ENCODE measurements at regions not wholly inside any gene's neighbourhood (a gene's known extent, or its start where the extent isn't known, plus 50 kb on each side); places are given as distances from the start of the nearest gene placed in this dataset.
"Not testable (repeated sequence)": the region's sequence is repeated elsewhere in the genome, so short reads cannot be mapped to it uniquely, and the experiment has no call there.

GRCh38 chr5:56670916-56671315, 144.4 kb upstream of the MAP3K1 start:
- no peak overlapping the region for H3K4me3 ChIP-seq (replicated peaks in 1 of 2; ENCODE audit: low read depth in 2 of 2, low read length in 2 of 2)
- TF ChIP-seq, protein P1, sequence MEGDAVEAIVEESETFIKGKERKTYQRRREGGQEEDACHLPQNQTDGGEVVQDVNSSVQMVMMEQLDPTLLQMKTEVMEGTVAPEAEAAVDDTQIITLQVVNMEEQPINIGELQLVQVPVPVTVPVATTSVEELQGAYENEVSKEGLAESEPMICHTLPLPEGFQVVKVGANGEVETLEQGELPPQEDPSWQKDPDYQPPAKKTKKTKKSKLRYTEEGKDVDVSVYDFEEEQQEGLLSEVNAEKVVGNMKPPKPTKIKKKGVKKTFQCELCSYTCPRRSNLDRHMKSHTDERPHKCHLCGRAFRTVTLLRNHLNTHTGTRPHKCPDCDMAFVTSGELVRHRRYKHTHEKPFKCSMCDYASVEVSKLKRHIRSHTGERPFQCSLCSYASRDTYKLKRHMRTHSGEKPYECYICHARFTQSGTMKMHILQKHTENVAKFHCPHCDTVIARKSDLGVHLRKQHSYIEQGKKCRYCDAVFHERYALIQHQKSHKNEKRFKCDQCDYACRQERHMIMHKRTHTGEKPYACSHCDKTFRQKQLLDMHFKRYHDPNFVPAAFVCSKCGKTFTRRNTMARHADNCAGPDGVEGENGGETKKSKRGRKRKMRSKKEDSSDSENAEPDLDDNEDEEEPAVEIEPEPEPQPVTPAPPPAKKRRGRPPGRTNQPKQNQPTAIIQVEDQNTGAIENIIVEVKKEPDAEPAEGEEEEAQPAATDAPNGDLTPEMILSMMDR (IDR thresholded peaks at IDR 0.05; ENCODE audit: low read depth, low read length): no peak
- DNase-seq (ENCODE audit: low read depth in 2 of 2): no peak

DNA sequence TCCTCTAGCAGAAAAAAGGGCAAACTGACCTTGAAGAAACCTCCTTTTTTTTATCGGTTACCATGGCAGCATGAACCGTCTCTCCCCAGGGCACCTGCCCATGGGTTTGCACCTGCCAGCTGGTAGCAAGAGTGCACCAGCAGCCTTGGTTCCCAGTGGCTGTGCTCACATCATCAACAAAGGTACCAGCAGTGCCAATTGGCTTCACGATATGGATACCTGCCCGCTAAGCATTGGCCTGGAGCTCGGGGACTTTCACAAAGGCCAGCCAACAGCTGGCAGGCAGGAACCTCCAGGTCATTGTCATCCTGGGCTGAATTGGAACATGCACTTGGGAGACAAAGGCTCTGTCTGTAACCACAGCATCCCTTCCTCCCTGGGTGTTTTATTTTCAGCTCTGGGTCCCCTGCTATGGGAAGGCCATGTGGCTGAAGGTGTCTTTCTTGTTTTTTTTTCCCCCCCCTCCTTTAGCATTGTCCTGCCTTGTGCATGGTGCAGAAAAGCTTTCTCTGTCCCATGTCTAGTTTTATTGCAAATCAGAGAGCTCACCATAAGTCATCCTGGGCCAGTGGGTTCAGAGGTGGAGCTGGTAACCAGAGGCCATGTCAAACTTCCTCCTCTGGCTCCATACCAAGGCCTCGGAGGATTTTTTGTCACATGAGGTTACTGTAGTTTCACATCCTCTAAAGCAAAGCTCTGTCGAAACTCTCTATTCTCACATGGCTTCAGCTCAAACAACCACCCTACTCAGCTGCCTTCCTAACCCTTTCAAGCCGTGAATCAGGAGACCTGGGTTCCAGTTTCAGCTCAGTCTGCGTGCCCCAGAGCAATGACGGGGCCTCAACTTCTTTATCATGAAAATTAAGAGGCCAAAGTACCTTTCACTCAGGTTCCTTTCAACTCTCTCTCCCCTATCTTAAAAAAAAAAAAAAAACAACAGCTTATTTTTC, 145.5 kb upstream of the MAP3K1 start:
- DNase-seq (ENCODE audit: low read depth in 2 of 2): peak; percentile 17 to 41
- no peak overlapping the region for H3K4me3 ChIP-seq (replicated peaks in 1 of 2; ENCODE audit: low read depth in 2 of 2, low read length in 2 of 2)

DNA sequence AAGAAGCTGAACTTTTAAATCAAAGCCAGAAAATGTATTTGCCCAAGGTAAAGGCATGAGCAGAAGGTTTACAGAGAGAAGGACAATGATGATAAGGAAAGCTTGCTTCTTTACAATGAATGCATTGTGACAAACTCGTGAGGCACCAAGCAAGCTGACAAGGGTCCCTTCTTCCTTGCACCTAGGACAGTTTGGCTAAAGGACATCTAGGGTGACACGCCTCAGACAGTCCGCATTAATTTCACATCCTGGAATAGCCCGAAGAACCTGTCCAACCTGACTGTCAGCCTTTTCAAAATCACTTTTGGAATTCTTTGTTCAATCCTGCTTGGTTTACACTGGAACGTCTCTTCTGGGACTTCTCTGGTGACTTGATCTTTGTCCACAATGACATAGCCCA, 146.4 kb upstream of the MAP3K1 start:
- no peak overlapping the region for H3K4me3 ChIP-seq (replicated peaks in 1 of 2; ENCODE audit: low read depth in 2 of 2, low read length in 2 of 2)
- TF ChIP-seq, protein P1 (IDR thresholded peaks at IDR 0.05; ENCODE audit: low read depth, low read length): no peak
- DNase-seq (ENCODE audit: low read depth in 2 of 2): no peak

More for the DNA sequence above, 145.5 kb upstream of the MAP3K1 start:
- TF ChIP-seq, protein P1 (IDR thresholded peaks at IDR 0.05; ENCODE audit: low read depth, low read length): no peak

GRCh38 chr5:56667692-56668091, 147.7 kb upstream of the MAP3K1 start:
- TF ChIP-seq, protein P1 (IDR thresholded peaks at IDR 0.05; ENCODE audit: low read depth, low read length): no peak
- no peak for DNase-seq (ENCODE audit: low read depth in 2 of 2)
- no peak overlapping the region for H3K4me3 ChIP-seq (replicated peaks in 1 of 2; ENCODE audit: low read depth in 2 of 2, low read length in 2 of 2)

- TF ChIP-seq, protein P1 (IDR thresholded peaks at IDR 0.05; ENCODE audit: low read depth, low read length): no peak
These were observed 148.4 kb upstream of the MAP3K1 start for GRCh38 chr5:56666901-56667300.

GRCh38 chr5:56665117-56665516, 150.2 kb upstream of the MAP3K1 start:
- DNase-seq (ENCODE audit: low read depth in 2 of 2): peak; percentile 14 to 71
- H3K4me3 ChIP-seq (replicated peaks in 1 of 2; ENCODE audit: low read depth in 2 of 2, low read length in 2 of 2): not testable (repeated sequence)

More at GRCh38 chr5:56666901-56667300, 148.4 kb upstream of the MAP3K1 start:
- no peak for DNase-seq (ENCODE audit: low read depth in 2 of 2)
- no peak overlapping the region for H3K4me3 ChIP-seq (replicated peaks in 1 of 2; ENCODE audit: low read depth in 2 of 2, low read length in 2 of 2)

DNA sequence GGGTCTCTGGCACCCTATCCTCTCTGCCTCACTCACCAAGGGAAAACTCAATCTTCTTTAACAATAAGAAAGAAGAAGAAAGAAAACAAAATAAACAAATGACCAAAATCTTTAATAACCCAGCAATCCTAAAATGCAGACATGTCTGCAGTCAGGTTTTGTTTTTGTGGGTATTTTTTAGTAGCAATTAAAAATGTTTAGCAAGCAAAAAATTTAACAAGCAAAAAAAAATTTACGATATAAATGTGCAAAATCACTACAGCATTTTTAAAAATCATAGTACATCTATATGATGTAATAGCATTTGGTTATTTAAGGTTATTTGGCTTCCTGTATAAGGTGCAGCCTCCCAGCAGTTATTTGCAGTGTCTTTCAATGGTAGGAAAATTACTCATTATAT, 151.3 kb upstream of the MAP3K1 start:
- DNase-seq (ENCODE audit: low read depth in 2 of 2): no peak
- no peak overlapping the region for H3K4me3 ChIP-seq (replicated peaks in 1 of 2; ENCODE audit: low read depth in 2 of 2, low read length in 2 of 2)
- TF ChIP-seq, protein P1 (IDR thresholded peaks at IDR 0.05; ENCODE audit: low read depth, low read length): no peak
